CD1c-positive myeloid dendritic cell (primary cell): ENCODE measurements at regions not wholly inside any gene's neighbourhood (a gene's known extent, or its start where the extent isn't known, plus 50 kb on each side); places are given as distances from the start of the nearest gene placed in this dataset.
A peak's percentile ranks its signal among the peaks of the same experiment; 100 is the strongest.

Experiments
- DNase-seq: peaks from one replicate; pipeline ENCODE4 v3.0.0-alpha.2; 2016; ENCODE audit errors: extremely low spot score

DNA sequence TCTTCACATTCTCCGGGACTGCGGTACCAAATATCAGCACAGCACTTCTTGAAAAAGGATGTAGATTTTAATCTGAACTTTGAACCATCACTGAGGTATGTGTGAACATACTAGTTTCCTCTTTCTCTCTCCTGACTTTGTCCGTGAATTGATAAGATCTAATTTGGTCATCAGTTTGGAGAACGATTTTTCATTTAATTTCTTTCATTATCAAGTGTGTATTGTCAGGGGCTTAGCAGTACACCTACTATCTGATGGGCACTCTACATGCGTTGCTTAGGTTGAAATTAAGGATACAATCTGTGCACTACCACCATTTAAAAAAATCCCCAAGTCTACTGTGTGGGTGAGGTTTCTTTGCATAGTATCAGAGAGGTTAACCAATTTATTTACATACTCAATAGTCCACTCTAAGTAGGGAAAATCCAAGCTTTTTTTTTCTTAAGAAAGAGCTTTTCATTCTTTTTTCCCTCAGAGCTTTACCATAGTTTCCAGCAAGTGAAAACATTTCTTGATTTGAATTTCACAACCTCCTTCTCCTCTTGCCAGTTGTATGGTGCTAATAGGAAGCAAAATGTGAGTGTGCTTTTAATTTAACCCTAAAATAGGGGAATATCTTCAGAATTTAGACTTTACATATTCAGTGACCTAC lies 105.4 kb upstream of the ESR1 start:
- no peak for DNase-seq

- no peak for DNase-seq
Measured at GRCh38 chr6:151702851-151703658, 104.4 kb upstream of the ESR1 start.

GRCh38 chr6:151704383-151704782 lies 103.1 kb upstream of the ESR1 start:
- no peak for DNase-seq

DNA sequence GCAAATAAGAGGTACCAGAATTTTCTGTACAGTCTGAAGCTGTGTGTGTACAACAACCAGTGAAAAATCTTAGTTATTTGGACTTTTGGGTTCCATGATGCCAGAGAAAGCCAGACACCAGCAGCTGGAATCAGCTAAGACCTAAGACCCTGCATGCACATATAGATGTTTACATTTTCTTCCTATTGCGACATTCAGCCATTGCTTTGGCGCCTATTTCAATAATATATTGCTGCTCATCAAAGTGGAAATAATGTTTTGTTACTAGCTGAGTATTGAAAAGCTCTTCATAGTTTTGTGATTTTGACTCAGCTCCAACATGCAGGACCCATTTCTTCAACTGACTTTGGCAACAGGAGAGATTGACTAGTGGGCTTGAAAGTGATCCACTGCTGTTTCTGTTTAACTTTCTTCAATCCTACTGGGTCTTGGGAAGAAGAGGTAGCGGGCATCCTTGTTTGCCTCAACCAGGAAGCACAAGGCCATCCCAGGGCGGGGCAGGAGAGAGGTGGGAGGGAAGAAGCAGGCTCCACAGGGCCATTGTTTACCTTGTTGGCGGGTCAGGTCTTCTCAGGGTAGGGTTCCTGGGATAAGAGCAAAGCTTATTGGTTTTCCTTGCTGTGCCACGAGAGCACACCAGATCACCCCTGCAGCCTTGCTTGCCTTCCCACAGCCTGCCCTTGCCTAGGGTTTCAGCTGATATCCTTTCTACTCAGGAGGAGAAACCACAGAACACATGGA lies 101.3 kb upstream of the ESR1 start:
- DNase-seq = no peak

DNA sequence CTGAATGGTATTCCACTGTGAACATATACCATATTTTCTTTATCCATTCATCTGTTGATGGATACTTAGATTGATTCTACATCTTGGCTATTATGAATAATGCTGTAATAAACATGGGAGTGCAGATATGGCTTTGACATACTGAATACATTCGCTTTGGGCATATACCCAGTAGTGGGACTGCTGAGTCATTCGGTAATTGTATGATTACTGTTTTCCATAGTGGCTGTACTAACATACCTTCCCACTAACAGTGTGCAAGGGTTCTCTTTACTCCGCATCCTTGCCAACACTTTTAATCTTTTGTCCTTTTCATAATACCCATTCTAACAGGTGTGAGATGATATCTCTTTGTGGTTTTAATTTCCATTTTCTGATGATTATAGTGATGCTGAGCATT lies 98.2 kb upstream of the ESR1 start:
- no peak for DNase-seq

DNA sequence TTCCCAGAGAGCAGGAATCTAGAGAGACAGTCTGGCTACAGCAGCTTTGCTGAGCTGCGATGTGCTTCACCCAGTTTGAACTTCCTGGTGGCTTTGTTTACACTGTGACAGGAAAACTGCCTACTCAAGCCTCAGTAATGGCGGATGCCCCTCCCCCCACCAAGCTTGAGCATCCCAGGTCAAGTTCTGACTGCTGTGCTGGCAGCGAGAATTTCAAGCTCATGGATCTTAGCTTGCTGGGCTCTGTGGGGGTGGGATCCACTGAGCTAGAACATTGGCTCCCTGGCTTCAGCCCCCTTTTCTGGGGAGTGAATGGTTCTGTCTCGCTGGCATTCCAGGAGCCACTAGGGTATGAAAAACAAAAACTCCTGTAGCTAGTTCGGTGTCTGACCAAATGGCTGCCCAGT lies 91.0 kb upstream of the ESR1 start:
- no peak for DNase-seq

DNA sequence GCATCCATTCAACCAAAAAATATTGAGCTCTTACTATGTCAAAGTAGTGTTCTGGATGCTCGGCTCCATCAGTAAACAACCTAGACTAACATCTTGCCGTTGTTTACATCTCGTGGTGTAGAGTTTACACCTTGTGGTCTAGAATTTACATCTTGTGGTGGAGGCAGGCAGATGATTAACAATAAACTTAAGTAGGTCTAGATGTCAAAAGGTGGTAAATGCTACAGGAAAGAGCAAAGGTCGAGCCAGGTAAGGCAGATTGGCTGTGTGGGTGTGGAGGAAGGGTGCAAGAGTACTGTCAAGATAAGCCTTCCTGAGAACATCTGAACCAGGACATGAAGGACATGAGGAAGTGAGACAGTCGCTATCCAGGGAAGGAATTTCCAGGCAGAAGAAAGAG lies 88.4 kb upstream of the ESR1 start:
- DNase-seq = no peak

GRCh38 chr6:151721146-151721545 lies 86.3 kb upstream of the ESR1 start:
- DNase-seq = no peak

GRCh38 chr6:151721671-151722070 lies 85.8 kb upstream of the ESR1 start:
- no peak for DNase-seq

GRCh38 chr6:151722342-151722741 lies 85.1 kb upstream of the ESR1 start:
- peak; percentile 34 for DNase-seq

- peak; percentile 54 for DNase-seq
Measured at GRCh38 chr6:151723152-151723551, 84.3 kb upstream of the ESR1 start.

DNA sequence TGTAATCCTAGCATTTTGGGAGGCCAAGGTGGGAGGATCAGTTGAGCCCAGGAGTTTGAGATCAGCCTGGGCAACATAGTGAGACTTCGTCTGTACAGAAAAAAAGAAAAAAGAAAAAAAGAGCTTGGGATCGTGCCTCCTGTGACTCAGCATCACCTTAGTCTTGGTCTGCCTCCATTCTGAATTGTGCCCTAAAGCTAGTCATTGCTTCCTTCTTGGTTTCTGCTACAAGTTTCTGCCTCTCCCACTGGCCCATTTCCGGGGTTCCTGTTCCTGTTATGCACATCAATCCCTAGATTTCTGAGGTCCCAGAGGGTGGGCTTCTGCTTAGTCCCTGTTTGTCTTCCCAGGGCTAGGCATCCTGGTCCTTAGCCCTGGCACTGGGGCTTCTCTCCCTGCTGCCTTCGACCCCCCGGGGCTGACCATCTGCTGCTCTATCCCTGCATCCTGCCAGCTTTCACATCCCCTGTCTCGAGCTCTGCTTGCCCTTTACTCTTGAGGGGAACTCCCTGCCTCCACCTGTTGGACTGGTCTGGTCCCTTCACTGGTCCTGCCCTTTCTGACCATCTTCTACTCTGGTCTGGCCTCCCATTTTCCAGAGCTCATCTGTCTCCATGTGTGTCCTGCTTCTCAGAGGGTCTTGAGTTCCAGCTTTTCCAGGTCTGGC lies 77.5 kb upstream of the ESR1 start:
- no peak for DNase-seq

GRCh38 chr6:151730496-151730870 lies 77.0 kb upstream of the ESR1 start:
- no peak for DNase-seq

GRCh38 chr6:151731313-151731712 lies 76.2 kb upstream of the ESR1 start:
- no peak for DNase-seq

DNA sequence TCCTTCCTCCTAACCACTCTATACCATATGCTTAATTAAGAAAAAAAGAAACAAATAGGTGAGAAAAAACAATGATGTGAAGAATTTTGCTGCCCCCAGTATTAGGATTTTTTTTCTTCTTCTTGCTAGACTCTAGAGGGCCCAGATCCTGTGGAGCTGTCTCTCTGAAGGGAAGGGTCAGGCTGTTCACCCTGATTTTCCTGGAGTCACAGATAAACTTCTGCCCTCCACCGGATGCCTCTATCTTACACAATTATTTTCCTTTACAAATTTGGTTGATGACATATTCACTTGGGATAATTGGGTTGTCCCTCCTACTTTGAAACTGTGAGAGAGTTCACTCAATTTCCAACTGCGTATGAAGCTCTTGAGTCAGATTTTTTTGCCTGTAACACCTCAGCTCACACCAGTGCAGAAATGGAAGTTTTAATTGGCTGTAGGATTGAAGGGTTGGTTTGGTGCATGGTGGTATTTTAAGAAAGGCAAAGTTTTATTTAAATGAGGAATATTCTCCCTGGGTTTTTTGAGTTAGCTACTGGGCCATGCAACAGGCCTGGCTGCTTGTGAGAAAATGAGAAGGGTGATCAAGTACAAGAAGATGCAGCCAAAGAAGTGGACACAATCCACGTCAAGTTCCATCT lies 73.7 kb upstream of the ESR1 start:
- DNase-seq = no peak

DNA sequence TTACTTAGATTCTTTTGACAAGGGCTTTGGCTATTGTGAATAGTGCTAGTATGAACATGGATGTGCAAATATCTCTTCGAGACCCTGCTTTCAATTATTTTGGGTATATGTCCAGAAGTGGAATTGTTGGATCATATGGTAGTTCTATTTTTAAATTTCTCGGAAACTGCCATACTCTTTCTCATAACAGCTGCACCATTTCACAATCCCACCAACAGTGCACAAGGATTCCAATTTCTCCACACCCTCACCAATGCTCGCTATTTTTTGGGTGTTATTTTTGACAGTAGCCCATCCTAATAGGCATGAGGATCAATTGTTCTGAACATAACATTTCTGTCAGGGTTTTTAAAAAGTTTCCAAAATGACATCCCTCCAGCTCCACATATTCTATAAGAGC lies 69.2 kb upstream of the ESR1 start:
- no peak for DNase-seq

DNA sequence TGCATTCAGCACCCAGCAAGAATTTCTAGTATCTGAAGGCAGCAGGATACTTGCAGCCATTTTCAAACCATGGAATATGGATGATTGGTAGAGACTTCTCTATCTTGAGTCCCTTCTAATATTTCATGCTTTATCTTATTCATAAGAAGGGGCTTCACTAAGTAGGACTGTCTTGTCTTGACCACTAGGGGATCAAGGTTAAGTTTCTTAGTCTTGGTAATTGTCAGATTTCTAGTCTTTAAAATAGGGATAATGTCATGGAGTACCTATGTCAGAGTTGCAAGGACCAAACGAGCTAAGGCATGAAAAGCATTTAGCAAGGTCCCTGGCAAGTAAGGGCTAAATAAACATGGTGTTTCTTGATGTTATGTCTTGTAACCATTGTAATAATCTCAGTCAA lies 68.5 kb upstream of the ESR1 start:
- no peak for DNase-seq

GRCh38 chr6:151740820-151741219 lies 66.7 kb upstream of the ESR1 start:
- DNase-seq = no peak

DNA sequence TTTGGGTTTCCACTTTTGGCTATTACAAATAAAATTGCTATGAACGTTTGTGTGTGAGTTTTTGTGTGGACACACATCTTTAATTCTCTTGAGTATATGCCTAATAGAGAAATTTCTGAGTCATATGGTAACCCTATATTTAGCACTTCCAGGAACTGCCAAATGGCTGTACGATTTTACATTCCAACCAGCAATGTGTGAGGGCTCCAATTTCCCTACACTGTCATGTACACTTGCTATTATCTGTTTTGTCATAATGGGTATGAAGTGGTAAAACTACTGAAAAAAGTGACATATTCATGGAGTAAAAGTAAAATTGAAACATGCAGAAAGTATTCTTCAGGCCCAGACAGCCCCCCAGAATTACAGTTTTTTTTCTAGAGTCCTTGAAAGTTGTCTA lies 59.6 kb upstream of the ESR1 start:
- DNase-seq = no peak

DNA sequence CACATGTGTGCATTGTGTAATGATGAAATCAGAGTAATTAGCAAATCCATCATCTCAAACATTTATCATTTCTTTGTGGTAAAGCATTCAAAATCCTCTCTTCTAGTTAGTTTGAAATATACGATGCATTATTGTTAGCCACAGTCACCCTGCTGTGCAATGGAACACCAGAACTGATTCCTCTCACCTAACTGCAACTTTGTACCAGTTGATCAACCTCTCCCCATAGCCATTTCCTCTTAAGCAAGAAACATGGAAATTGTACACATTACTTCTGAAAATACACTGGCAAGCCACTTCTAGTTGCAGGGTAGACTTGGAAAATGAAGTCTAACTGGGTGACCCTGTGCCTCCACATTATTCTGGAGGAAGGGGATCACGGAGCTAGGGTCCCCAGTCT lies 58.1 kb upstream of the ESR1 start:
- DNase-seq = no peak

- DNase-seq = no peak
Measured at GRCh38 chr6:151753581-151753980, 53.9 kb upstream of the ESR1 start.

DNA sequence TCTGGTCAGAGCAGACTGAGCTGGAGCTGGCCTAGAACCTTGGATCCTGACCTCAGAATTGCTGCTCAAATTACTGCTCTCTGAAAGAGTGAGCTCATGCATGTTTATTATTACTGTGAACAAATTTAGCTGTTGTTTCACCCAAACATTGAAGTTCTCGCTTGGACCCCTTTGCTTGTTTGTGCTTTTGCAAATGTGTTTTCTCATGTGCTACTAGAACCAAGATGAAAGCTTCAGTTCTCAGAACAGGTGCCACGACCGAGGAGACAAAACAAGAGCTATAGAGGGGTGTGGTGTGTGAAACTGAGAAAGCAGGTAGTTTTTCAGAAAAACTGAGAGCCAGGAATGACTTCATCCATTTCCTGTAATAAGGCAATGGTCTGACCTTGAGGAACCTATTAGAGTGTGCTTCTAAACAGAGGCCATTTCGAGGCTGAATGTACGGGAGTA lies 50.0 kb upstream of the ESR1 start:
- DNase-seq = no peak
